AG04450 (cell line): ENCODE measurements at regions not wholly inside any gene's neighbourhood (a gene's known extent, or its start where the extent isn't known, plus 50 kb on each side); places are given as distances from the start of the nearest gene placed in this dataset.

ENCODE experiments used
- CTCF ChIA-PET: fragments of 300-600, 350-600 bp; formaldehyde crosslinking; extraction: SDS; loops from one replicate; lab custom pipeline; 2022; ENCODE audit warnings: antibody characterized with exemption, inconsistent platforms; lab: Charles Lee
- POLR2A ChIA-PET: fragments of 350-600 bp; formaldehyde crosslinking; extraction: SDS; loops from one replicate; lab custom pipeline; 2021; ENCODE audit warnings: antibody characterized with exemption, inconsistent platforms; lab: Yijun Ruan, JAX
- DNase-seq: peaks from one replicate; pipeline ENCODE4 v3.0.0-alpha.2; 2011; ENCODE audit warnings: low read depth, low spot score
- H3K27ac ChIP-seq: one replicate; pipeline ENCODE4 v1.5.1; 2012; ENCODE audit warnings: low read depth, low read length, control low read depth
- H3K27me3 ChIP-seq: one replicate; pipeline ENCODE4 v1.6.0; 2012; ENCODE audit warnings: low read length; ENCODE audit not compliant: control insufficient read depth, insufficient read depth
- H3K4me3 ChIP-seq: 2 replicates; pipeline ENCODE4 v1.5.1; 2011; ENCODE audit warnings: mild to moderate bottlenecking, low read depth, low read length, control low read depth
- H3K9me3 ChIP-seq: 2 replicates; pipeline ENCODE4 v1.5.1; 2012; ENCODE audit warnings: low read length; ENCODE audit not compliant: control insufficient read depth, insufficient read depth
- TF ChIP-seq, protein P1 (sequence below): IDR thresholded peaks from 2 replicates; pipeline ENCODE4 v1.5.1; 2011; ENCODE audit warnings: low read depth, low read length, control low read depth, inconsistent platforms

DNA sequence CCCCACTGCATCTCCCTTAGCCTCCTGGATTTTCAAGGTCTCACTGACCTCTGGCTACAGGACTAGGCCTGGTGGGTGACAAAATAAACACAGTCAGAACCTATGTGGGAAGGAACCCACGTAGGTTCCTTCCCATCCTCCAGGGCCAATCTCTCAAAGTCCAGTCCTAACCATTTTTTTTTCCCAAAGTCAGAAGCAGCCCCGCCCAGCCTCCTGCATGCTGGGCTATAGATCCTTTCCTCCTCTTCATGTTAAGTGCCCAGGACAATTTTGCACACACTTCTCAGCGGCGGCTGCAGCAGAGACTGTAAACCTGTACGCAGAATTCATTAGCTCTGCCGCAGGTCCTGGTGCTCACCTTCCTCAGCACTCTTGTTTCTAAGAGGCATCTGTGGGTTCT is 285.8 kb downstream of the NPIPA8 start:
- TF ChIP-seq, protein P1, sequence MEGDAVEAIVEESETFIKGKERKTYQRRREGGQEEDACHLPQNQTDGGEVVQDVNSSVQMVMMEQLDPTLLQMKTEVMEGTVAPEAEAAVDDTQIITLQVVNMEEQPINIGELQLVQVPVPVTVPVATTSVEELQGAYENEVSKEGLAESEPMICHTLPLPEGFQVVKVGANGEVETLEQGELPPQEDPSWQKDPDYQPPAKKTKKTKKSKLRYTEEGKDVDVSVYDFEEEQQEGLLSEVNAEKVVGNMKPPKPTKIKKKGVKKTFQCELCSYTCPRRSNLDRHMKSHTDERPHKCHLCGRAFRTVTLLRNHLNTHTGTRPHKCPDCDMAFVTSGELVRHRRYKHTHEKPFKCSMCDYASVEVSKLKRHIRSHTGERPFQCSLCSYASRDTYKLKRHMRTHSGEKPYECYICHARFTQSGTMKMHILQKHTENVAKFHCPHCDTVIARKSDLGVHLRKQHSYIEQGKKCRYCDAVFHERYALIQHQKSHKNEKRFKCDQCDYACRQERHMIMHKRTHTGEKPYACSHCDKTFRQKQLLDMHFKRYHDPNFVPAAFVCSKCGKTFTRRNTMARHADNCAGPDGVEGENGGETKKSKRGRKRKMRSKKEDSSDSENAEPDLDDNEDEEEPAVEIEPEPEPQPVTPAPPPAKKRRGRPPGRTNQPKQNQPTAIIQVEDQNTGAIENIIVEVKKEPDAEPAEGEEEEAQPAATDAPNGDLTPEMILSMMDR, result no peak

DNA sequence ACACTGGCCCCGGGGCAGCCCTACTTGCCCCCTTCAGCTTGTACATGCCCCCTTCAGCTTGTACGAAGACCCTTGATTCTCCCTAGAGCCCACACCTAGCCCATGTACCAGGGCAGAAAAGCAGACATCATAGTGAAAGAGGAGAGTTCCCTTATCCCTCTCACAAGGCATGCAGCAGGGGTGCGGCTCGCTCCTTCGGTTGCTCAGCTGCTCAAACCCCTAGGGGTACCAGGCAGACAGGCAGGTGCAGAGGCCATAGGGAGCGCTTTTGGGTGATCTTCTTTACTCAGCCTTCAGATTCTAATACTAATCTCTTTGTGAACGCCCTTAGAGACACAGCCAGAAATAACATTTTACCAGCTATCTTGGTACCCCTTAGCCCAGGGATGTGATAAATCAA is 286.3 kb downstream of the NPIPA8 start:
- DNase-seq, result no peak
- no peak overlapping the region for H3K27ac ChIP-seq
- TF ChIP-seq, protein P1, result no peak
- POLR2A ChIA-PET, result no interaction called here
- peaks cover 9% of the 10 kb centered on the region; the same call in 1 of the 2 replicates for H3K9me3 ChIP-seq
- no peak overlapping the region for H3K4me3 ChIP-seq
- CTCF ChIA-PET, result interaction anchor here (0.5 kb wide), 1 partner anchor 330 kb away, joined by 3 read pairs; no protein-coding TSS in a partner anchor
- no peaks in the 10 kb centered on the region for H3K27me3 ChIP-seq

More for the DNA sequence above, 285.8 kb downstream of the NPIPA8 start:
- H3K9me3 ChIP-seq, result peaks cover 9% of the 10 kb centered on the region; the same call in 1 of the 2 replicates
- H3K27ac ChIP-seq, result no peak overlapping the region
- DNase-seq, result no peak
- no peak overlapping the region for H3K4me3 ChIP-seq
- CTCF ChIA-PET, result no interaction called here
- POLR2A ChIA-PET, result no interaction called here
- no peaks in the 10 kb centered on the region for H3K27me3 ChIP-seq

DNA sequence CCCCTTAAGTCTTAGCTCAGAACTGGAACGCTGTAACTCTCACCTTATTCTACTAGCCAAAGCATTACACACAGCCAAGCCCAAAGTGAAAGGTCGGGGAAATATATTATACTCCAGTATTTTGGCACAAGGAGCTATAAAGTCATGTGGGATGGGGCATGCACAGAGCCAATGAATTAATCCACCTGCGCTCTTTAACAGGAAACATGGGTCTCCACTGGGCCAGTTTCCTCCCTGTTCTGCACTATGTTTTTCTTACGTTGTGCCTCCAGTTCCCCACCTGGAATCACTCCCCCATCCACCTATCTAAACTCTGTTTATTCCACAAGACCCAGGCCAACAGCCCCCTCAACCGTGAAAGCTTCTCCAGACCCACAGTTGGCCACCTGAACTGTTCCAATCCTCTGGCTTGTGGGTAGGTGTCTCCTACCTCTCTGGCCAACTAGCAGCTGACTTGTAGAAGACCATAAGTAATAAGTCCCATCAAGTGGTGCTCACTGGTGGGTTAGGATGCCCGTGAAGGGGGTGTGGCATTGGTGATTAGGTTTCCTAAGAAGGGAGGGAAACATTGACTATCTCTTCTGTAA is 286.9 kb downstream of the NPIPA8 start:
- CTCF ChIA-PET, result no interaction called here
- peaks cover 9% of the 10 kb centered on the region; the same call in 1 of the 2 replicates for H3K9me3 ChIP-seq
- TF ChIP-seq, protein P1, result no peak
- POLR2A ChIA-PET, result no interaction called here
- H3K4me3 ChIP-seq, result no peak overlapping the region
- DNase-seq, result no peak
- H3K27me3 ChIP-seq, result no peaks in the 10 kb centered on the region
- H3K27ac ChIP-seq, result no peak overlapping the region

DNA sequence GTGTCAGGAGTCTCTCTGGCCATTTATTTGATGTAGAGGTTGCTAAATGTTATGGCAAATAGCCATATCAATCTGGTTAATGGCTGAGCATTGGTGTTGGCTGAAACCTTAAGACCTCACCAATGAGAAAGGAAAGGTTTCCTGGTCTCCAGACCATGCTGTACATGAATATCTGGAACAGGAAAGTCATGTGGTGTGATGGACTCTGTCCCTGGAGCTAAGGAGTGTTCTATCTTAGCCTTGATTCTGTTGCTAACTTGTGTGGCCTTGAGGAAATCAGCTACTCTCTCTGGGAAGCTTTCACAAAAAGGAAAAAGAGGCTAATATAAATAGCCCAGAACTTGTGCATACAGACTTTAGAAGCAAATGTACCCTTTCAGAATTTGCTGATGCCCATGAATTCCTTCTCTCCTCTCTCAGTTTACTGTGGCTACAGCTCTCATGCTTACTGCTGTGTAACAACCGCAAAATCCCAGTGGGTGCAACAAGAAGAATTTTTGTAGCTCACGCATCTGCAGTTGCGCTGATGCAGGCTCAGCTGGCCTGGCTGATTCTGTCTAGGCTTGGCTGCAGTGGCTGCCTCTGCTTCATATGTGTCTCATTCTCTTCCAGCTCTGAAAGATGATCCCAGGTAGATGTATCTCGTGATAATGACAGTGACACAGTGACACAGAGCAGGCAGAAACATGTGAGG is 287.5 kb downstream of the NPIPA8 start:
- ChIA-PET POLR2A (no interaction called here), CTCF (no interaction called here)

More for the DNA sequence above, 287.5 kb downstream of the NPIPA8 start:
- H3K27ac ChIP-seq, result no peak overlapping the region
- TF ChIP-seq, protein P1, result no peak
- no peaks in the 10 kb centered on the region for H3K27me3 ChIP-seq
- no peak for DNase-seq
- peaks cover 9% of the 10 kb centered on the region; the same call in 1 of the 2 replicates for H3K9me3 ChIP-seq
- no peak overlapping the region for H3K4me3 ChIP-seq
